Hepatic stellate cell (primary cell): ENCODE measurements at regions not wholly inside any gene's neighbourhood (a gene's known extent, or its start where the extent isn't known, plus 50 kb on each side); places are given as distances from the start of the nearest gene placed in this dataset.
"Not testable (repeated sequence)": the region's sequence is repeated elsewhere in the genome, so short reads cannot be mapped to it uniquely, and the experiment has no call there.

ENCODE experiments used
- DNase-seq: peaks from one replicate; pipeline ENCODE4 v3.0.0; 2011; ENCODE audit warnings: low spot score

DNA sequence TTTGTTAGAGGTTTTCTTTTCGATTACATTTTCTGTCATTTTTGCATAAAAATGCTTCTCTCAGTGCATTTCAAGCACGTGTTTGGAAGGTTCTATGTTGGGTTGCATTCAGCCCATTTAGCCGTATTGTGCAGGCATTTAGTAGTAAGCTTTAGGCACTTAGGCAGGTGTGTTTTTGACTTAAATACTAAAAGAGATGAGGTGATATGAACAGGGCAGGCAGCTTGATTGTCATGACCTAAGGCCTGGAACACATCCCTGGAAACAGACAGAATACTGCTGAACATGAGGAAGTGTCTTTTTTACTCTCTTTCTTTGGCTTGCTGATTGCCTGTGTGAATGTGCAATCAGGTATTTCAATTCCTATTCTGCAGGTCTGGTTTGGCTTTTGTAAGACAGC is 610.5 kb upstream of the MAN1A1 start:
- no peak for DNase-seq

DNA sequence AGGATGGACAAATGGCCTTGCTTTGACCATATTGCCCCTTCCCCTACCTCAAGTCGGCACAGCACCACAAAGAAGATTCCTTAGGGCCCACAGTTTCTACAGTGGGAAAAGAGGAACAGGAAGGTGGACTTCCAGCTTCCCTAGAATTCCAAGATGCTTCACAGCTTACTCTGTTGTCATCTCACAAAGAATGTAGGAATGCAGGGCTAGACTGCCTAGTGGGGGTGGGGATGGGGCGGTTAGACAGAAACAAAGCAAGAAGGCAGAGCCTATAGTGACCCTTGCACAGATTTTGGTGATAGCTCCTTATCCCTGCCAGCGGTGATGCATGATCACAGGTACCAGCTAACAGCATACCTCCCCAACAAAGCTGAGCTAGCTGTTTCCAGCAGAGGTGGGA is 607.6 kb upstream of the MAN1A1 start:
- DNase-seq, result no peak

DNA sequence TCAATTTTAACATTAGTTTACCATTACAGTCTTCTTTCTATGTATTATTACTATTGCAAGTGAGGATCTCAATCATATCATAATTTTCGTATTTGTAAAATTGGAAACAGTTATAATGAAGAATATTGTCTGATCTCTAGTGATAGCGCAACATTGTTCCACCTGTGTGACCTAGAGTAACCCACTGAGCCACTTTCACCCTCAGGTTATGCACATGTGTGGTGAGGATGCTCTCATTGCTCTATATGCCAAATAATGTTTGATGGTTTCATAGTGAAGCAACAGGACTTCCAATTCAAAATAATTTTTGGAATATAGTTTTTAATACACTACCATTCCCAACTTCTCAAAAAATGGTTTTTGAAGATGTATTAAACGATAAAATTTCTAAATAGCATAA is 603.1 kb upstream of the MAN1A1 start:
- no peak for DNase-seq

DNA sequence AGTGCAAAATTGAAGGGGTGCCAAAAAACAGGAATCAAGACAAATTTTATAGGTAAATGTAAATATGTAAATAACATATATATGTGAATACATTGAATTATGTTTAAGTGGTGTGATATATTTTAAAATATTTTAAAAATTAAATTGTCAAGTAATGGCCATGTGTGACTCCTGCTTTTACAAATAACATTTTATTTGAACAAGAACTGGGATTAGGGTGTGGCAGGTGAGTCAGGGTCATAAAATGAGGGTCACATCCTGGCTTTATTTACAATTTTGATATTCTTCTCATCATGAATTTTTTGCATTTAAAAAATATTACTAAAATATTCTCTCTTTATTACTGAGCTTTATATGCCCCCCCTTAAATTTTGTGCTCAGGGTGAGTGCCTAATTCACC is 601.1 kb upstream of the MAN1A1 start:
- DNase-seq, result no peak

DNA sequence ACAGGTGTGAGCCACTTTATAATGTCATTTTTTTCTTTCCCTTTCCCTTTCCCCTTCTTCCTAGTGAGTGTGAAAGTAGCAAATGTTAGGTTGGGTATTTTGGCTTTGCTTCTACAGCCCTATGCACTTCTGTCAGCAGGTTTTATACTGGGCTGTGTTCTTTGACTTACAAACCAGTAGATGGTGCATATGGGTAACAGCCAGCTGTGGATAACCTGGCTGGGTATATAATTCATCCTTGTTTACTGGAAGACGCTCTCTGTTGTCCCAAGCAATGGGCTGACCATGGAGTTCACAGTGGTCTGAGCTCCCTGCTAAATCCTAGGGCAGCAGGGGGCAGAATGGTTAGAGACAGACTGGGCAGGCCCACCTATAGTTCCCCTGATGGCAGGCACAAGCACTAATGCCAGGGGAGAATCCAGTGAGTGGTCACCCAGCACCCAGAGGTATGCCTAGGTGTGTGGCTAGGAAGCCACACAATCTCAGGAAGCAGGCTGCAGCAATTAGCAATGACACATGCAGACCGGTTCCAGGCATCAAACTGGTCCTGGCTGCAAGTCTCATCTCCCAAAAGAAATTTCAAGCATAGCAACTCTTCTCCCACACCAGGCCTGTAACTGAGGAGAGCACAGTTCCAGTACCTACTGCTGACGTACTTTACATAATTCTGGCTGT is 592.7 kb upstream of the MAN1A1 start:
- no peak for DNase-seq

DNA sequence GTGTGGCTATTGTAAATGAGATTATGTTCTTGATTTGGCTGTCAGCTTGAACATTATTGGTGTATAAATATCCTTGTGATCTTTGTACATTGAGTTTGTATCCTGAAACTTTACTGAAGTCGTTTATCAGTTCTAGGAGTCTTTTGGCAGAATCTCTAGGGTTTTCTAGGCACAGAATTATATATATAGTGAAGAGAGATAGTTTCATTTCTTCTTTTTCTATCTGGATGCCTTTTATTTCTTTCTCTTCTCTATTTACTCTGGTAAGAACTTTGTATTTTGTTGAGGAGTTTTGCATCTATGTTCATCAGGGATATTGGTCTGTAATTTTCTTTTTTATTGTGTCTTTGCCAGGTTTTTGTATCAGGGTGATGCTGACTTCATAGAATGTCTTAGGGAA is 589.2 kb upstream of the MAN1A1 start:
- DNase-seq, result no peak

DNA sequence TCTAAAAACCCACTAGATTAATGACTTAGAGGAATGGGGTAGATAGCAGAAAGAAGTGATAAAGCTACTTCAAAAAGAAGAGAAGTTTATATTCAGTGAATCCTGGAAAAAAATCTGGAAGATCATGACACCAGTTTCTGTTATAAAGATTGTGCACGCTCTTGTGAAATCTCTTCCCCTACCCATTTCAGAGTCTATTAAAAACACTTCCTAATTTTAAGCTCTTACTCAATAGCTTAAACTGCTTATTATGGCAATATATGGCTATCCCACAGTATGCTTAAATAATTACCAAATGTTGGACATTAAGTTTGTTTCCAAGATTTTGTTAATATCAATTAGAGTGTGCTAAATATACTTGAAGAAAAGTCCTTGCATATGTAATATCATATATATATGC is 585.3 kb upstream of the MAN1A1 start:
- DNase-seq, result no peak

DNA sequence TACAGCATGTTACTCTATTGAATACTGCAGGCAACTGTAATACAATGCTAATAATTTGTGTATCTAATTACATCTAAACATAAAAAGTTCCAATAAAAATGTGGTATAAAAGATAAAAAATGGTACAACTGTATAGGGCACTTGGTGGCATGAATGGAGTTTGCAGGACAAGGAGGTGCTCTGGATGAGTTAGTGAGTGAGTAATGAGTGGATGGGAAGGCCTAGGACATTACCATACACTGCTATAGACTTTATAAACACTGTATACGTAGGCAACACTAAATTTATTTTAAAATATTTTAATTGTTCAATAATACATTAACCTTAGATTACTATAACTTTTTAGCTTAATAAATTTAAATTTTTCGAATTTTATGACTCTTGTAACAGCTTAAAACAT is 579.6 kb upstream of the MAN1A1 start:
- DNase-seq, result no peak

DNA sequence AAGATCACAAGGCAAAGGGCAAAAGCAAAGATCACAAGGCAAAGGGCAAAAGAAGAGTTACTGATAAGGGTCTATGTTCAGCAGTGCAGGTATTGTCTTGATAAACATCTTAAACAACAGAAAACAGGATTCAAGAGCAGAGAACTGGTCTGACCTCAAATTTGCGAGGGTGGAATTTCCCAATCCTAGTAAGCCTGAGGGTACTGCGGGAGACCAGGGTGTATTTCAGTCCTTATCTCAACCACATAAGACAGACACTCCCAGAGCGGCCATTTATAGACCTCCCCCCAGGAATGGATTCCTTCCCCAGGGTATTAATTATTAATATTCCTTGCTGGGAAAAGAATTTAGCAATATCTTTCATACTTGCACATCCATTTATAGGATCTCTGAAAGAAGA is 575.3 kb upstream of the MAN1A1 start:
- DNase-seq, result not testable (repeated sequence)

DNA sequence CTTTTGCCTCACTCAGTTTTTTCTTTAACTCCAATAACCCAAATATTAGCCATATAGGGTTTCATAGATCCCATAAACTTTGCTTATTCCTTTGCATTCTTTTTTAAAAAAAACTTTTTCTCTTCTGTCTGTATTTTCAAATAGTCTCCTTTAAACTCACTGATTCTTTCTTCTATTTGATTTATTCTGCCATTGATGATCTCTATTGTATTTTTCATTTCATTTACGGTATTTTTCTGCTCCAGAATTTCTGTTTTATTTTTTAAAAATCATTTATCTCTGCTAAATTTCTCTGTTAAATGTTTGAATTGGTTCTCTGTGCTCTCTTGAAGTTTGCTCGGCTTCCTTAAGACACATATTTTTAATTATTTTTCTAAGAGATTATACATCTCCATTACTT is 573.3 kb upstream of the MAN1A1 start:
- no peak for DNase-seq

DNA sequence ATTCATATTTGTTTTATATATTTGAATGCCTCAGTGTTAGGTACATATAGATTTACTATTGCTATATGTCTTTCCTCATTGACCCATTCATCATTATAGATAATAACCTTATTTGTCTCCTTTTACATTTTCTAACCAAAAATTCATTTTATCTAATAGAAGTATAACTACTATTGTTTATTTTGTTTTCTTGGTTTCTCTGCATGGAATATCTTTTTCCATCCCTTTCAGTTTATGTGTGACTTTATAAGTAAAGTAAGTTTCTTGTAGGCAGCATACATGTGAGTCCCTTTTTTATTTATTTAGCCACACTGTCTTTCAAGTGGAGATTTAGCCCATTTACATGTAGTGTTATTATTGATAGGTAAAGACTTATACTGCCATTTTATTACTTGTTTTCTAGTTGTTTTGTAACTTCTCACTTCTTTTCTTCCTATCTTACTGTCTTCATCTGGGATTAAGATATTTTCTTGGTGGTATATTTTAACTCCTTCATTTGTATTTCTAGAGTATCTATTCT is 572.0 kb upstream of the MAN1A1 start:
- DNase-seq, result no peak

DNA sequence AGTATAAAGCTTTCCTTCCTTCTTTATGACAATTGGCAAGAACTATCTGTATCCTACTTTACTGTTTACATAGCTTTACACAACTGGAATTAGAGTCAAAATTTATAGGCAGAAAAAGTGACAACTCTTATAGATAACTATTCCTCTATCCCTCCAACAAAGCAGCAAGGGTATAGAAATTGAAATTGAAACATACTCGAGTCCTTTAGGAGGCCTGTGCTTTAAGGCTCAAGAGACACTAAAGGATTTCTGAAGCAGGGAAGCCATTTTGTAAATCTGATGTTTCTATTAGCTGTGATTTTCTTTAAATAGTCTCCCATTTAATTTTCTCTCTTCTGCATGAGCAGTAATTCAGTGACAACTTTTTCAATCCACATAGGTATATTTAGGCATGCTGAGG is 567.6 kb upstream of the MAN1A1 start:
- DNase-seq, result no peak

DNA sequence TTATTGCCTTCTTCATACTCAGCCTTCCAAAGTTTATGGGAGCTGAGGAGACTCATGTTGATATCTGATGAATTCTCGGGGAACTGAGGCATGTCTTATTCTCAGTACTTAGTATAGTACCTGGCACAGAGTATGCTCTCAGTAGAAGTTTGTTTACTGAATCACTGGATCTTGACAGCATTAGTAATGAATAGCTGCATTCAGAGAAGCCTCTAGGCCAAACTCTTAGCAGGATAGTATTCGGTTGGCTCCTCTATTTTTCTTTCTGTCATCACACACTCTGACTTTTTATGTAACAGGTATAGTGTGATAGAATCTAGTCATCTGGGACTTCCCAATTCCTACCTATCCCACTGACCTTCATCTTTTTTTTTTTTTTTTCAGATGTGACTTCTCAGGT is 566.4 kb upstream of the MAN1A1 start:
- DNase-seq, result no peak

DNA sequence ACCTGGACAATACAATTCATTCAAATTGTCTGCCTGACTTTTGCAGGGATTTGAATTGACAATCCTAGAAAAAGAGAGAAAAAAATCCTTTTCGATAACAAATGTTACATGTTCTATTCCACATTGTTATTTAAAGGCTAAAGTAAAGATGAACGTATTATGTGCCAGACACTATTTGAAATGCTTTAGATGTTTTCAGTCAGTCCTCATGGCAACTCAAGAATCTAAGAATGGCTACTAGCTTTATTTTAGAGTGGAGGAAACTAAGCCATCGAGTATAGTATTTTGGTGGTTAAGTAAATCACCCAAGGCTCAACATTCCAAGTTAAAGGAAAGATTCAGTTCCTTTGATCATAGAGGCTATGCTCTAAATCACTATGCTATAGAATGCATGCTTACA is 558.6 kb upstream of the MAN1A1 start:
- DNase-seq, result no peak

DNA sequence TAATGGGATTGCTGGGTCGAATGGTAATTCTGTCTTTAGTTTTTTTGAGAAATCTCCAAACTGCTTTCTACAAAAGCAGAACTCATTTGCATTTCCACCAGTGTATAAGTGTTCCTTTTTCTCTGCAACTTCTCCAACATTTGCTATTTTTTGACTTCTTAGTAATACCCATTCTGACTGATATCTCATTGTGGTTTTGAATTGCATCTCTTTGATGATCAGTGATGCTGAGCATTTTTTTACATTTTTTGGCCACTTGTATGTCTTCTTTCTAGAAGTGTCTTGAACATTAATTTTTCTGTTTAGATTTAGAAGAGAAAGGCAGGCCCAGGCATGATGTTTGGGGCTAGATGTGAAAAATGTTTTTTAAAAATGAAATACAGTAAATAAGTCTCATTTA is 553.1 kb upstream of the MAN1A1 start:
- no peak for DNase-seq

DNA sequence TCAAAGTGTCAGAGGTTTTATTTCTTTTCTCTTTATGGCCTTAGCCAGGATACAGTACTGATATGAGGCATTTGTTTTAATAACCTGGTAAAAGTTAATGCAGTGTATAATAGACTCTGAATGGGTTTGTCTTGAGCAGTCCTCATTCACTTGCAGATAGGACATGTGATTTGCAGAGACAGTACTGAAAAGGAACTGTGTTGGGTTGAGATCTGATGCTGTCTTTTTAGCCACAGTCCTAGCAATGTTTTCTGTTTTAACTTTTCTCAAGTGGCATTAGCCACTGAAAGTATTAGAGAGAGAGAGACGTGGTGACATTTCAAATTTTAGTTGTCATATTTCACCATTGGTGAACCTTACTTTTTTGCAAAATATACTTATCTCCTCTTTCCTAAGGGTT is 547.2 kb upstream of the MAN1A1 start:
- DNase-seq, result no peak

DNA sequence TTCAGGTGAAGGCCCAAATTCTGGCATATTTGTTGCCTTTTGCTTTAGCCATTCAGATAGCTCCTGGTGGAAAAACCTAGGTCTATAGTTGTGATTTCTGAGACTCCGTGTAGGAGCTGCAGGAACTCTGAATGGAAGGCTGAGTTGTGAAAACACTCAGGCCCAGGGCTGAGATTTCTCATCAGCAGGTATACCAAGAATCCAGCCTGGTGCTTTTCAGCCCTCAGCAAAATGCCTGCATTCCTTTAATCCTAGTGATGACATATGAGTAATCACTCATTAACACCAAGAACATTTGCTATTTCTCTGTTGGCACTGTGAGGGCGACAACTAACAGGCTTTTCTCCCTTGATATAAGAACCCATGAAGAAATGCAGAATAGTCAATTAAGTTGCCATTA is 546.1 kb upstream of the MAN1A1 start:
- no peak for DNase-seq

DNA sequence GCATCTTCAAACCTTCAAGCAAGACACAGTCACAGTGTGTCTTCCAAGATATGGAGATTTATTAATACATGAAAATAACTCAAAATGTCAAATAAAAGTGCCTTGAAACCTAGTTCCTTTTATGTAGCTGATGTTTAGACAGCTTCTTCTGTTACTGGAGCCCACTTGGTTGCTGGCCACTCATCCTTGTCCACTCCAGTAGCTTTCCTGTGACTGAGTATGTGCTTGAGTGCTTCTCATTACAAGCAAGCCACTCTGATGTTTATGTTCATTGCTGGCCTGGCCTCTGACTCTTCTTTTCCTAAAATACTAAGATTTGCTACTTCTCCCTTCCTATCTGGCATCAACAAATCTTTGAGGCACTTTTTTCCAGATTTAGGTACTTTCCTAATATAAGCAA is 545.2 kb upstream of the MAN1A1 start:
- DNase-seq, result no peak

DNA sequence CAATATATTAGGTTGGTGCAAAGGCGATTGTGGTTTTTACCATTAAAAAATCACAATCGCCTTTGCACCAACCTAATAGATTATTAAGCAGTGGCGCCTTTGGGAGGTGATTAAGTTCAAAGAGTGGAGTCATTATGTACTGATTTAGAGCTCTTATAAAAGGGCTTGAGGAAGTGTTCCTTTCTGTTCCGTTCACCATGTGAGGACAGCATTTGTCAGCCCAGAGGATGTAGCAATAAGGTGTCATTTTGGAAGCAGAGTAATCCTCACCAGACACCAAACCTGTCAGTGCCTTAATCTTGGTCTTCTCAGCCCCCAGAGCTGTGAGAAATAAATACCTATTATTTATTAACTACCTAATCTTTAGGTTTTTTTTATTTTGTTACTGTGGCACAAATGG is 542.1 kb upstream of the MAN1A1 start:
- DNase-seq, result no peak

DNA sequence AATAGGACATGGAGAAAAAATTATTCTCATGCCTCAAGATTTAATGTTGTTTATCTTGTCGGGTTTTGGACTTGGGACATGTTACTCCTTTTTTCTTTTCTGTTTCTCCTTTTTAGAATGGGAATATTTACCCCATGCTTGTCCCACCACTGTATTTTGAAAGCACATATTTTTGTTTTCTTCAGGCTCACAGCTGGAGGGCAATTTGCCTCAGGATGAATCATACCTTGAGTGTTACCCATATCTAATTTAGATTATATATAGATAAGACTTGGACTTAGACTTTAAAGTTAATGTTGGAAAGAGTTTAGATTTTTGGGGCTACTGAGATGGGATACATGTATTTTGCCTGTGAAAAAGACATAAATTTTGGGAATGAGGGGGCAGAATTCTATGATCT is 541.6 kb upstream of the MAN1A1 start:
- no peak for DNase-seq

DNA sequence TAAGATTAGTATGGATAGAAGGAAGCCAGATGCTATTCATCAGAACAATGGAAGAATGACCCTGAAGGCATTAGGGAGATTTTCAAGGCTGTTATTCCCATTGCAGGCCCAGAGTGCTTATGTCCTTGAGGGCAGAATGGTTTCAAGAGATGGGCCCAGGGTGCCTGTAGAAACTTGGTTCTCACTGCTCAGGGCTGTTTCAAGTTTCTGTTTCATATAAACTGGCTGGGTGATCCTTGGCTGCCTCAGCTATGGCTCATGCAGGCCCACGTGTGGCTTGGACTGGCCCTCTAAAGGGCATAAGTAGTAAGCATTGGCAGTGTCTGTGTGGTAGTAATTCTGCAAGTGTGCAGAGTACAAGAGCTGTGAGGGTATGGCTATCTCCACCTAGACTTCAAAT is 540.9 kb upstream of the MAN1A1 start:
- no peak for DNase-seq

DNA sequence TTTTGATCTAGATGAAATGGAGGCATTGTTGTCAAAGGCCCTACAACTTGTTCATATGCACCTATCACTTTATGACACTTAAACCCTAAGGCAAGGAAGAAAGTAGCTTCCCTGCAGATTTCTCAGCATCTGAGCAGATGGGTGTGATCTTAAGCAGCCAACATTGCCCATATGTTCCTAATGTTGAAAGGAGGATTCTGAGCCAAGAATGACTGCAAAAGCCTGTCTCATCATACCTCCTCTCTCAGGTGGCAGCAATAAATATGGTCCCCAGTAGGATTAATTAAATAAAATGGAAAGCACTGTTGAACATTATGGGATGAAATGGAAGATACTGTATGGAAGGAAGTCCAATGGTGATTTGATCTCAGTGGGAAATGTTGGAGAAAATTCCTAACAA is 538.1 kb upstream of the MAN1A1 start:
- no peak for DNase-seq

DNA sequence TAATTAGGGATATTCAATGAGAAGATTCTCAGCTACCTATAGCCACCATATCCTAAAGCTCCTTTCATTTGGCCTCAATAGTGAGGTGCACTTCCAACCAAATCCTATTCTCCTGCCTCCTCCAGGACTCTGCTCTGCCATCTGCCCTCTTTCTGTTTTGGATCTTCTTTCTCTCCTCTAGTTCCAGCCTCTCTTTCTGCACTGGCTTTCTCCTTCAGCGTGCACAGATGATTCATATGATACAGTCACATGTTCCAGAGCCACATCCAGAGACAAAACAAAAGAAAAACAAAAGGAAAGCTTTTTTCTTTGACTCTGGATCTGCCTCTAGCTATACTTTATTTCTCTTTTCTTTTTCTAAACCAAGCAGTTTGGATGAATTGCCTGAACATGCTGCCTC is 531.9 kb upstream of the MAN1A1 start:
- DNase-seq, result no peak

DNA sequence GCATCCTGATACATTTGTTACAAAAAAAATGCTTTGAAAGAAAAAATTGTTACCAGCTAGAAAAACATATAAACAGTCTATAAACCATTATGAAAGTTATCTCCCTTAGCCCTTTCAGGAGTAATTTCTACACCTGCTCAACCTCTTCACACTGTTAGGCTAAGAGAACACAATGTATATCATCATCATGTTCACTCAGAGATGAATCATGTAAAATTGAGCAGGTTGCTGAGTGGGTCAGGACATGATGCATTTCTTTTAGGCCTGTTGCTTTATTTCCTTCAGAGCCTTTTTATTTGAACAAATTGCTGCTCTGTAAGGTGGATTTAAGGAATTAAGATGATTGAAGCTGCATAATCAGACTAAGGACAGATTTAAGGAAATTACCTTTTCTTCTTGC is 531.3 kb upstream of the MAN1A1 start:
- DNase-seq, result no peak

DNA sequence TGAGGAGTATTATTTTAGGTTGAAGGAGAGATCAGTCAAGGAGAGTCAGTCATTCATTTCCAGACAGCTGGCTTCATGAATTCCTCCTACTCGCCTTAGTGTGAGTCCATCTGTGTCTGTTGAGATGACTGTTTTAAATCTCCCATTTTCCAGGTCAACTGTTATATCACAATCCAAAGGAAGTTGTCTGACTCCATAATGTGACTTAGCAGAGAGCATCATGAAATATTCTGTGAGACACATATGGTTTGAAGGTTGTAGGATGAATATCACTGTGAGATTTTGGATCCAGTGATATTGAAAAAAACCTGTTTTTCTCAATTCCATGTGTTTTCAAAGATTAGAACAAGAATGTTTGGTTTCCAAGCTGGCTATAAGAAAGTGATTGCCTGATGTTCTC is 530.2 kb upstream of the MAN1A1 start:
- no peak for DNase-seq
